Thyroid gland (tissue), 4 donors: ENCODE measurements at regions not wholly inside any gene's neighbourhood (a gene's known extent, or its start where the extent isn't known, plus 50 kb on each side); places are given as distances from the start of the nearest gene placed in this dataset.

Source experiments
- CTCF ChIP-seq, 6 experiments: fragments of 200-600 bp in 3 of 6; fragments of 450-650 bp in 3 of 6; sonication (generic) in 3 of 6; IDR thresholded peaks; one replicate each; pipeline ENCODE4 v1.5.1; 2016 to 2019; ENCODE audit warnings: antibody characterized with exemption in 6 of 6, mild to moderate bottlenecking in 2 of 6, inconsistent platforms in 1 of 6, moderate library complexity in 1 of 6
- POLR2A ChIP-seq, 2 donors: fragments of 450-650 bp; IDR thresholded peaks; one replicate each; pipeline ENCODE4 v1.6.1; 2017; ENCODE audit warnings: antibody characterized with exemption in 2 of 2, mild to moderate bottlenecking in 2 of 2, moderate library complexity in 1 of 2

DNA sequence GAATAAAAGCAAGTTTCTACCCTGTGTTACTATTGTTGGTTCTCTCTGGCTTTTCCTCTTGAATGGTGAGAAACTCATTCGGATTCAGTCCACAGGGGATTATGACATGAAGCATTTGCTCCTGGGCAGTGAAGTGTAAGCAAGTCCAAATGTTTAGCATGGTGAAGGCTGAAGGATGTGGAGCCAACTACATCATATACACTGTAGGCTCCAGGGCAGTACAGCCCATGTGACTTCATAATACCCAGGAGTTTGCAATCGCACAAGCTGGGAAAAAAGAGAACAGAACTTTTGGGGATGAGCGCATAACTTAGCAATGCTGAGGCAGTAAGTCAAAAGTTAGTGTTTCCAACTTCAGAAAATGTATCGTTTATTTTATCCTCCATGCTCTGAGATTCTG lies 695.7 kb upstream of the POU3F3 start:
- TF ChIP-seq CTCF (IDR thresholded peaks at IDR 0.05): no peak
- TF ChIP-seq POLR2A (IDR thresholded peaks at IDR 0.05): no peak
